LNCaP clone FGC (cell line): ENCODE measurements at regions not wholly inside any gene's neighbourhood (a gene's known extent, or its start where the extent isn't known, plus 50 kb on each side); places are given as distances from the start of the nearest gene placed in this dataset.

Experiments used
- DNase-seq: peaks from one replicate; pipeline ENCODE4 v3.0.0-alpha.2; 2011; ENCODE audit warnings: low read depth
- H3K4me3 ChIP-seq: 2 replicates; pipeline ENCODE4 v1.5.1; 2011; ENCODE audit warnings: mild to moderate bottlenecking, low read depth, low read length, control low read depth
- TF ChIP-seq, protein P1 (sequence below): IDR thresholded peaks from 2 replicates; pipeline ENCODE4 v1.5.1; 2012; ENCODE audit warnings: mild to moderate bottlenecking; ENCODE audit not compliant: control insufficient read depth, insufficient read depth; ENCODE audit errors: extremely low read depth

DNA sequence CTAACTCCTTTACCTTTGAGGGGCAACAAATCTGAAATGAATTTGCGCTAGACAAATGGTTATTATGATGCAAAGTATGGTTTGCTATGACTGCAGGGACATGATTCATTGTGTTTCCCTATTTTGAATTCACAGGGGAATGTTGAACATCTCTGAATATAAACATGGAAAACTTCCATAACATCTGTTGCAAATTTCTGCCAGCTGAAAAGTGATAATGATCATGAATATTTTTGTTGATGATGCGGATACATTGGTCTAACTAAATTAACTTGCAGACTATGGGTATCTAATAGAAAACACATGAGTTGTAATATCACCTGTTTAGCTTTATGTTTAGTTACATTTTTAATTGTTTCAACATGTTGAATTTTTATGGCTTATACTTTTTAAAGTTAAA, 1325.5 kb downstream of the REEP3 start:
- TF ChIP-seq, protein P1, sequence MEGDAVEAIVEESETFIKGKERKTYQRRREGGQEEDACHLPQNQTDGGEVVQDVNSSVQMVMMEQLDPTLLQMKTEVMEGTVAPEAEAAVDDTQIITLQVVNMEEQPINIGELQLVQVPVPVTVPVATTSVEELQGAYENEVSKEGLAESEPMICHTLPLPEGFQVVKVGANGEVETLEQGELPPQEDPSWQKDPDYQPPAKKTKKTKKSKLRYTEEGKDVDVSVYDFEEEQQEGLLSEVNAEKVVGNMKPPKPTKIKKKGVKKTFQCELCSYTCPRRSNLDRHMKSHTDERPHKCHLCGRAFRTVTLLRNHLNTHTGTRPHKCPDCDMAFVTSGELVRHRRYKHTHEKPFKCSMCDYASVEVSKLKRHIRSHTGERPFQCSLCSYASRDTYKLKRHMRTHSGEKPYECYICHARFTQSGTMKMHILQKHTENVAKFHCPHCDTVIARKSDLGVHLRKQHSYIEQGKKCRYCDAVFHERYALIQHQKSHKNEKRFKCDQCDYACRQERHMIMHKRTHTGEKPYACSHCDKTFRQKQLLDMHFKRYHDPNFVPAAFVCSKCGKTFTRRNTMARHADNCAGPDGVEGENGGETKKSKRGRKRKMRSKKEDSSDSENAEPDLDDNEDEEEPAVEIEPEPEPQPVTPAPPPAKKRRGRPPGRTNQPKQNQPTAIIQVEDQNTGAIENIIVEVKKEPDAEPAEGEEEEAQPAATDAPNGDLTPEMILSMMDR = no peak
- DNase-seq = no peak
- H3K4me3 ChIP-seq = no peak overlapping the region

DNA sequence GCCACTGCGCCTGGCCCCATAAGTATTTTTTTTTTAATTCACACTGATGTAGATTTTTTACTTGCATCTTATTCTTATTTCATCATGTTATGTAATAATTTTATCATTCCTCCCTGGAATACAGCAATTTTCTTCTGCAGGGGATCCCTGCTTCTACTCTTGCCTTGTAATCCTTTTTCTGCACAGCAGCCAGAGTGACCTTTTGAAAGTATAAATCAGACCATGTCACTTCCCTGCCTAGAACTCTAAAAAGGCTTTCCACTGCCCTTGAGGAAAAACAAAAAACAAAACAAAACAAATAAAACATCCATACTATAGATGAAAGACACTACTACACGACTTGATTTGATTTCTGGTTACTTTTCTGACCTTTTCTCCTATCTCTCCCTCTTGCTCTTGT, 1334.7 kb downstream of the REEP3 start:
- TF ChIP-seq, protein P1 = no peak
- no peak for DNase-seq
- H3K4me3 ChIP-seq = no peak overlapping the region

DNA sequence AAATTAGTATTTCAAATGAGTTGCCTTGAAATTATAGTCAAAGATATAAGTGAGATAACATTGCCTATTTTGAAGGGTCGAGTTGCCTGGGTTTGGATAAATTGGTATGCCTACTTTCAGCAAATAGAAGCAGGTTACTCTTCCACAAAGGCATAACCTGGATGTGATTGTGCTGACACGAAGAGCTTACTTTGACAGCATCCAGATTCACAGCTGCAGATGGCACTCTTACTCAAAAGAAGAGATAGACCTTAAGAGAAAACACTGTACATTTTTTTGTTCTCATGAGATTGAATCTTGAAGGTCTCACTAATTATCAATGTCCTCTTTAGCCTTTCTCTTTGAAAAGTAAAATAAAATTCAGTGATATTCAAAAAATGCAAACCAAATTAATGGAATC, 1338.7 kb downstream of the REEP3 start:
- no peak for DNase-seq
- no peak overlapping the region for H3K4me3 ChIP-seq
- TF ChIP-seq, protein P1 = peak; percentile 42

GRCh38 chr10:64863836-64864235, 1342.6 kb downstream of the REEP3 start:
- no peak overlapping the region for H3K4me3 ChIP-seq
- TF ChIP-seq, protein P1 = no peak
- DNase-seq = no peak

DNA sequence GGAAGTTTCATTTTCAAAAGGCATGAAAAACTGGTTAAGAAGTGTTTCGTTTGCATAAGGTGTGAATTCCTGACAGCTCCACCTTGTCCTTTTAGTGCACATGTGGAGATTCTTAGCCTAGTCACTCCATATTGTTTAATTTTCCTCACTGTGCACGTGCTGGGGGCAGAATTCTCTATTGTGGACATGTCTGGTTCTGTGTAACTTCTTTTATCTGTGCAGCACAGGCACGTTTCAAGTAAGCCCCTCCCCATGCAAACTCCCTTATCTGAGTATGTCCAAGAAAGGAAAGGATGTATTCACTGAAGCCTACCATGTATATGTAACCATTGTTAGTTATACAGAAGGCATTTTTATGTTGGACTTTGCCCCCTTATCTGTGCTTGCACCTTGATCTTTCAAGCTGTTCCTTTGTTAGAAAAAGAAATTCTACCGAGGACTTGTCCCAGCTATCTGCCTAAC, 1346.3 kb downstream of the REEP3 start:
- no peak overlapping the region for H3K4me3 ChIP-seq
- TF ChIP-seq, protein P1 = no peak
- DNase-seq = no peak

GRCh38 chr10:64873088-64873487, 1351.9 kb downstream of the REEP3 start:
- TF ChIP-seq, protein P1 = no peak
- H3K4me3 ChIP-seq = no peak overlapping the region
- DNase-seq = no peak

GRCh38 chr10:64873959-64874358, 1352.8 kb downstream of the REEP3 start:
- no peak overlapping the region for H3K4me3 ChIP-seq
- TF ChIP-seq, protein P1 = no peak
- no peak for DNase-seq
